Omental fat pad (tissue), 3 donors: ENCODE measurements at regions not wholly inside any gene's neighbourhood (a gene's known extent, or its start where the extent isn't known, plus 50 kb on each side); places are given as distances from the start of the nearest gene placed in this dataset.

ENCODE experiments used
- ATAC-seq: fragments of 150-250 bp; one replicate; pipeline ENCODE4 v1.9.1; 2016; ENCODE audit warnings: mild to moderate bottlenecking, moderate library complexity; ENCODE audit not compliant: low FRiP score
- DNase-seq: peaks from one replicate; pipeline ENCODE4 v3.0.0-alpha.2; 2019; ENCODE audit warnings: low spot score
- TF ChIP-seq, protein P1 (sequence below), 3 donors: fragments of 450-650 bp; IDR thresholded peaks; one replicate each; pipeline ENCODE4 v1.5.1; 2016 to 2017; ENCODE audit warnings: antibody characterized with exemption in 3 of 3, mild to moderate bottlenecking in 3 of 3, moderate library complexity in 2 of 3

DNA sequence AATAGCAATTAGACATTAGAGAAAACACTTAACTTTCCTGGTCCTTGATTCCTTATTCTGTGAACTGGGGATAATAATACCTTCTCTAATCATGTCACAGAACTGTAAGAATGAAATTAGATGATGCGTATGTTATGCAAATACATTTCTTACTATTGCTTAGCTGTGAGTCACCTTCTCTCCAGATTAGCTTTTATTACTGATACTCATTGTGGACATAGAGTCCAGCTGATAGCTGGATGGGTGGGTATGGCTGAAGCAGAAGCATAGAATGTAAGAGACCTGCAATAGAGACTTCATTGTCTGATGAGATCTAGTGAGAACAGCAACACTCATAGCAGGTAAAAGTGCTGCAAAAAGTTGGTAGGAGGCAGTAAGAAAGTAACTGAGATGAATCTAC lies 437.2 kb upstream of the ZFP42 start:
- DNase-seq (no peak), ATAC-seq (no peak)
- TF ChIP-seq, protein P1, sequence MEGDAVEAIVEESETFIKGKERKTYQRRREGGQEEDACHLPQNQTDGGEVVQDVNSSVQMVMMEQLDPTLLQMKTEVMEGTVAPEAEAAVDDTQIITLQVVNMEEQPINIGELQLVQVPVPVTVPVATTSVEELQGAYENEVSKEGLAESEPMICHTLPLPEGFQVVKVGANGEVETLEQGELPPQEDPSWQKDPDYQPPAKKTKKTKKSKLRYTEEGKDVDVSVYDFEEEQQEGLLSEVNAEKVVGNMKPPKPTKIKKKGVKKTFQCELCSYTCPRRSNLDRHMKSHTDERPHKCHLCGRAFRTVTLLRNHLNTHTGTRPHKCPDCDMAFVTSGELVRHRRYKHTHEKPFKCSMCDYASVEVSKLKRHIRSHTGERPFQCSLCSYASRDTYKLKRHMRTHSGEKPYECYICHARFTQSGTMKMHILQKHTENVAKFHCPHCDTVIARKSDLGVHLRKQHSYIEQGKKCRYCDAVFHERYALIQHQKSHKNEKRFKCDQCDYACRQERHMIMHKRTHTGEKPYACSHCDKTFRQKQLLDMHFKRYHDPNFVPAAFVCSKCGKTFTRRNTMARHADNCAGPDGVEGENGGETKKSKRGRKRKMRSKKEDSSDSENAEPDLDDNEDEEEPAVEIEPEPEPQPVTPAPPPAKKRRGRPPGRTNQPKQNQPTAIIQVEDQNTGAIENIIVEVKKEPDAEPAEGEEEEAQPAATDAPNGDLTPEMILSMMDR (IDR thresholded peaks at IDR 0.05) = no peak

DNA sequence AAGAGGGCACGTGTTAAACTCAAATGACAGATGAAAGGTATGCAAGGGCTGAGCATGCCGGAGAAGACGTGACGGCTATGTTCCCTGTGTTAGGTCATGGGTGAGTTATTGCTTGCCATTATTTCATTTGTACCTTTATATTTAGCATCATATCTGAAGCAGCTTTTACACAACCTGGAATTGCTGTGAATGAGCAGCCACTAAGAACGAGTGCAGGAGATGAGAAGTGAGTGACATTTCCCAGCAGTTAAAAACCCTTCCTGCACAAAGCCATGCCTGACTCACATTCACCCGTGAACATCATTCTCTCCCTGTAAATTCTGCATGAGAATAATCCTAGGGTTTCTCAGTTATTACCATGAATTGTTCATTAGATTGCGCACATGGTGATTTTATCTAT lies 433.2 kb upstream of the ZFP42 start:
- DNase-seq = no peak
- no peak for ATAC-seq

DNA sequence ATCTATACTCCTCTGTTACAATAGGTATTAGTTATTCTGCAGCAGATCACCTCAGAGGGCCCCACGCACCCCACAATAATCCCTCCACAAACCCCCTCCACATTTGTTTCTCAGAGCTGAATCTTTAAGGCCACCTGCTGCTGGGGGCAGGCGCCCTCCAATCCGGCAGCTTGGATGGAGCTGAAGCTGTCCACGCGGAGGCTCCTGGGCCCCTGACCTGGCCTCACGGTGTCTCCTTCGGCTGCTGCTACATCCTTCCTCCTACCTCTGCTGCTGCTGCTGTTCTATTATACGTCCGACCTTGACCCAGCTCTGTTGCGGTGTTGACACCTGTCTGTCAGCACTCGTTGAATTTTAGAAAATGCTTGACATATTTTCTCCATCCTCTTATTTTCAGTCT lies 430.2 kb upstream of the ZFP42 start:
- DNase-seq (no peak), ATAC-seq (no peak)
- TF ChIP-seq, protein P1 (IDR thresholded peaks at IDR 0.05) = no peak

More for the DNA sequence above, 433.2 kb upstream of the ZFP42 start:
- TF ChIP-seq, protein P1 (IDR thresholded peaks at IDR 0.05) = no peak

DNA sequence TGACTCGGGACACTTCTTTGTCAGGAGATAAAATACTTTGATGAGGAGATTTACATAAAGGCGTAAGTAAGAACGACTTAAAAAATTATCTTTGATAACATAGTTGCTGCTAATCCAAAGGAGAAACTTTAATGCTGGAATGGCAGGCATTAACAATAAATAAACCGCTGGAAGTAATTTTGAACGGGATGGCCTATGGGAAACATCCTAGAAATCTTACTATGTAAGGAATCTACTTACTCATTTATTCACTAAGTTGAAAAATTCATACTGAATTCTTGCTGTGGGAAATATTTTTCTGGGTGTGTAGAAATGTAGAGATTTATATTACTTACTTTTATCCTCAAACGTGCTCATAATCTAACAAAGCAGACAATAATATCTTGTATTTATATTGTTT lies 425.7 kb upstream of the ZFP42 start:
- TF ChIP-seq, protein P1 (IDR thresholded peaks at IDR 0.05) = no peak
- no peak for DNase-seq
- ATAC-seq = no peak

DNA sequence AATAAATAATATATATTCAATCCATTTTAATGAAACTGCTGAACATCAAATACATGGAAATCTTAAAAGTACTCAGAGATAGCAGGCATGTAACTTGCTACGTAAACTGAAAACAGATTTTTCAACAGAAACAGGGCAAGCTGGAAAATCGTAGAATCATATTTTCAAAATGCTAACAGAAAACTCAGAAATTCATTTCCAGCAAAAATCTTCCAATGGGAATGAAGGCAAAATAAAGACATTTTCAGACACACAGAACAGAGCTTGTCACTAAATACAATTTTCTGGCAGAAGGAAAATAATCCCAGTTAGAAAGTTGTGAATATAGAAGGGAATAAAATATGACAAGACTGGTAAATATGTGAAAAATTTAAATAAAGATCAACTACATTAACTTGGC lies 419.9 kb upstream of the ZFP42 start:
- DNase-seq = no peak
- ATAC-seq = no peak

DNA sequence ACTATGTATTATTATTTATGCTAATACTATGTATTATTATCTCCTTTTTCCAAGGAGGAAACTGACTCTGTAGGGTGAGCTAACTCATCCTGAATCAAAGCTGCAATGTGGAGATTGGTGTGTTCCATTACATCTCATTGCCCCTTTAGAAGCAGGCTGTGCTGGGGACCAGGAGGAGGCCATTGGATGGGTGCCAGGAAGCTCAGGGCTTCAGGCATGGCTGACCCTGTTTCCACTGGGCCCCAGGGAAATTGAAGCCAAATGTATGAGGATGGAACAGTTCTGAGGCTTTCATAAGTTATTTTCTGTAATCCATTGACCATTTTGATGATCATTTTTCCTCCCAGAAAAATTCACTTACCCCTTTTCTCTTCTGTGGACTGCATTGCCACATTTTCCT lies 418.8 kb upstream of the ZFP42 start:
- TF ChIP-seq, protein P1 (IDR thresholded peaks at IDR 0.05) = no peak
- DNase-seq (no peak), ATAC-seq (no peak)

More for the DNA sequence above, 419.9 kb upstream of the ZFP42 start:
- TF ChIP-seq, protein P1 (IDR thresholded peaks at IDR 0.05) = no peak

DNA sequence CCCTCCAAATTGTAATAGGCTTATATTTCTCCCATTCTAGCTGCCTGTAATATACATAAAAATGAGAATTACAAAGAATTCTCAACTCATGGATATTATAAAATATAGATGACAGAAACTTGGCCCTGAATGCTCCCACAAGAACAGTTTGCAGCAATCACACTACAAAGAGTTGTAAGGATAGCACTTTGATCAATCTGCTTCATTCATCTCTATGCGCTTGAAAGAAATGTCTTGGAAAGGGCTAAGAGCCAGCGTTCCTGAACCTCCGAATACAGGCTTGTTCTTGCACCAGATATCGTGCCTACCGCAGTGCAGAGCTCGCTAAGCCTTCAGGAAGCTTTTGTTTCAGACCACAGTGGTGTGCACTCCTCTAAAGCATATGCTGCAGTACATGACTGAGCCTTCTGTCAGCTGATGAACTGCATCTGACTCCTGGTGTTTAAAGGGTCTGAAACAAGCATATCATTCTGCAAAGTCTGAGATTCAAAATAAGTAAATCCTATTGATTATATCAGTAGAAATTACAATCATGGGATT lies 417.6 kb upstream of the ZFP42 start:
- no peak for DNase-seq
- ATAC-seq = no peak
- TF ChIP-seq, protein P1 (IDR thresholded peaks at IDR 0.05) = no peak
